Cardiac fibroblast (primary cell): ENCODE measurements at regions not wholly inside any gene's neighbourhood (a gene's known extent, or its start where the extent isn't known, plus 50 kb on each side); places are given as distances from the start of the nearest gene placed in this dataset.
A peak's percentile ranks its signal among the peaks of the same experiment; 100 is the strongest.

Source experiments
- DNase-seq, 2 donors: peaks; one replicate each; pipeline versions ENCODE4 v3.0.0 to v3.0.0-alpha.2; 2010; ENCODE audit warnings: low read depth in 2 of 2
- H3K4me3 ChIP-seq, 2 donors: replicated peaks in 1 of 2; 1 replicate in 1 of 2; 2 replicates in 1 of 2; pipeline ENCODE4 v1.5.1; 2011; ENCODE audit warnings: low read depth in 2 of 2, low read length in 2 of 2, mild to moderate bottlenecking in 2 of 2, moderate library complexity in 1 of 2
- TF ChIP-seq, protein P1 (sequence below): IDR thresholded peaks from one replicate; pipeline ENCODE4 v1.5.1; 2011; ENCODE audit warnings: low read depth, mild to moderate bottlenecking, low read length, inconsistent platforms

DNA sequence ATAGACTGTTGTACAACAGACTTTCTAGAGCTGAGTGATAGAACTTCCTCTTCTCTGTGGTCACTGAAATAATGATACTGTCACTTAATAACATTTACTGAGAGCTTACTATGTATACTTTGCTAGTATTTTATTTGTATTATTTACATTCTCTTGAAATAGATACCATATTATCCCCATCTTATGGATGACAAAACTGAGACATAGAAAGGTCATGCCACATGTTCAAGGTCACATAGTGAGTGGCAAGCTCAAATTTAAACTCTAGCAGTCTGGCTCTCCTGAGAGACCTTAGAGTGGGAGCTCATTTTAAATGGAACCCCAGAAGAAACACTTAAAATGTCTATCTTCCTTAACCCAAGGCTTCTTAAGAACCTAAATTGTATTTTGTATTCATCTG lies 266.6 kb upstream of the CAMK1G start:
- H3K4me3 ChIP-seq = no peak overlapping the region
- TF ChIP-seq, protein P1, sequence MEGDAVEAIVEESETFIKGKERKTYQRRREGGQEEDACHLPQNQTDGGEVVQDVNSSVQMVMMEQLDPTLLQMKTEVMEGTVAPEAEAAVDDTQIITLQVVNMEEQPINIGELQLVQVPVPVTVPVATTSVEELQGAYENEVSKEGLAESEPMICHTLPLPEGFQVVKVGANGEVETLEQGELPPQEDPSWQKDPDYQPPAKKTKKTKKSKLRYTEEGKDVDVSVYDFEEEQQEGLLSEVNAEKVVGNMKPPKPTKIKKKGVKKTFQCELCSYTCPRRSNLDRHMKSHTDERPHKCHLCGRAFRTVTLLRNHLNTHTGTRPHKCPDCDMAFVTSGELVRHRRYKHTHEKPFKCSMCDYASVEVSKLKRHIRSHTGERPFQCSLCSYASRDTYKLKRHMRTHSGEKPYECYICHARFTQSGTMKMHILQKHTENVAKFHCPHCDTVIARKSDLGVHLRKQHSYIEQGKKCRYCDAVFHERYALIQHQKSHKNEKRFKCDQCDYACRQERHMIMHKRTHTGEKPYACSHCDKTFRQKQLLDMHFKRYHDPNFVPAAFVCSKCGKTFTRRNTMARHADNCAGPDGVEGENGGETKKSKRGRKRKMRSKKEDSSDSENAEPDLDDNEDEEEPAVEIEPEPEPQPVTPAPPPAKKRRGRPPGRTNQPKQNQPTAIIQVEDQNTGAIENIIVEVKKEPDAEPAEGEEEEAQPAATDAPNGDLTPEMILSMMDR = no peak
- no peak for DNase-seq

DNA sequence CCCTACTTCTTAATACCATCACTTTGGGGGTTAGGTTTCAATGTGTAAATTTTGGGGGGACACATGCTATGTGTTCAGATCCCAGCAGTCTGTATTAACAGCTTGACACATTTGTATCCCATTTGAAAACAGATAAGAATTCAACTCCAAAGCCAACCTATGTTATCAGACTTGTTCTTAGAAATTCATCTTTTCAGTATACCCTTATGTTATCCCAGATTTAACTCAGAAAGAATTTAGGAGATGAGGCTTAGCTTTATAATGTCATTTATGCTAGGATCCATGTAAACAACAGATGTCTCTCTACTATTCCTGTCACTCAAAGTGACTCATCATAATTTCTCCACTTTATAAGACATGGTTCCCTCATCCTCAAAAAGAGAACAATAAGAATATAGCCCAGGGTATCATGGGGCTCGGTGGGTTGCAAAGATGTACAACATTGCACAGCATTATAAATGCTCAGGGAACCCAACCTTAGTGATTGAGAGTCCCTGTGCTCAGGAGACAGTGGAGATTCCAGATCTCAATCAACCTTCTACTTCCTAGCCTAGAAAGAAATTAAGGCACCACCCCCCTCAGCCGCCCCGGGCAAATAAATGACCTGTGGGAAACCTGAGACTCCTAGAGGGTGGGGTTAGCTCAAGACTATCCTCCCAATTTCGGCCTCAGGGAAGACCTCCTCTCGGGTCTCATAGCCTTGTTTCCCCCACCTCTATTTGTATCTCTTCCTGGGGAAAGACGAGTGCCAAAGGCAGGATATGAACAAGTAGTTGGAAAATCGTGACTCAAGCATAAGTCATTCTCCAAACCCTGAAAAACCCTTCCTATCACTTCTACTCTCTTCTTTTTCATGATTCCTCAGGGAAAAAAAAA lies 265.1 kb upstream of the CAMK1G start:
- H3K4me3 ChIP-seq = no peak overlapping the region
- no peak for DNase-seq

DNA sequence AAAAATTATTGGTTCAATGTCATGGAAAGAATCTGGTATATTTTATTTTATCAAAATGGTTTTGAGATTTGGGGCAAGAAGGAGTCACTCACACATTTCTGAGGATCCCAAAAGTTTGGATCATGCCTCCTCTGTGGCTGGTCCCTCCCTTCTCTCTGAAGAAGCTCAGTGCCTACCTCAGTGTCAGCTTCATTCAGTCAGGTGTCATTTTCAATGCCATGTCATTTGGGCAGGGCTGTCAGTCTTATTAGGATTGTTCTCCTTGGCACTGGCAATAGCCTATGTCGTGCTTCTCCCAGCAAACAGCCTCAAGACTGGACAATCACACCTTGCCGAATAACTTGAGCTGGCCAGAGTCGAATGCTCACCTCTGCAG lies 264.5 kb upstream of the CAMK1G start:
- no peak overlapping the region for H3K4me3 ChIP-seq
- no peak for DNase-seq

More for the DNA sequence above, 265.1 kb upstream of the CAMK1G start:
- TF ChIP-seq, protein P1 = no peak

DNA sequence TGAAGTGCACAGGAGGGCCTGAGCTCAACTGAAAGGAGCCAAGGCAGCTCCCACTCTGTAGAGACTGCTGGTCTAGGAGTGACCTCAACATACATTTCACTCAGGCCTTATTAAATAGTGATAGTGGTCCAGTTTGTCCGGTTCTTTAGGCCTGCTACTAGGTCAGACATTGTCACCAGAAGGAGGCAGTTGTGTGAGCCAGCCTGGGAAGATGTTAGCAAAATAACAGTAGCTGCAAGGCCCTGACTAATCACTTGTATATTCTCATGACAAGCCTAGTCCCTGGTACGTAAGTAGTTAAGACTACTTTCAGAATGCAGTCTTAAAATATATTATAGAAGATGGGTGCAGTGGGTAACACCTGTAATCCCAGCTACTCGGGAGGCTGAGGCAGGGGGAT lies 264.0 kb upstream of the CAMK1G start:
- H3K4me3 ChIP-seq = no peak overlapping the region
- TF ChIP-seq, protein P1 = no peak
- peak in 1 of 2 donors; percentile 22 for DNase-seq

More for the DNA sequence above, 264.5 kb upstream of the CAMK1G start:
- TF ChIP-seq, protein P1 = no peak

DNA sequence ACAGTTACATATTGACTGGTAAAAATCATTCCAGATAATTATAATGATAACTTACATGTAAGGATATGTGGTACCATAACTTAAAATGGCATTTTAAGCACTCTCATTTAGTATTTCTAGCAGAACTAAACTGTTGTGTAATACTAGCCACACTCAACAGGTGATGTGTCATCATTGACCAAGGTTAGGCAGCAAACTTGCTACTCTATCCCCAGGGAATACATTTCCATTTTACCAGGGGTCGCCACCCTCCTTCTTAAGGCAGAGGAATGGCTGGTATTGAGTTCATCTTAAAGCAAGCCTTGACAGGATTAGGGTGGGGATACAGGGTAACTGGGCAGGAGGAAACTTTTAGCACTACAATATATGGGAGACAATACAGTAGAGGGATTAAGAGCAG lies 259.8 kb upstream of the CAMK1G start:
- no peak overlapping the region for H3K4me3 ChIP-seq
- TF ChIP-seq, protein P1 = no peak
- DNase-seq = peak in 1 of 2 donors; percentile 14

DNA sequence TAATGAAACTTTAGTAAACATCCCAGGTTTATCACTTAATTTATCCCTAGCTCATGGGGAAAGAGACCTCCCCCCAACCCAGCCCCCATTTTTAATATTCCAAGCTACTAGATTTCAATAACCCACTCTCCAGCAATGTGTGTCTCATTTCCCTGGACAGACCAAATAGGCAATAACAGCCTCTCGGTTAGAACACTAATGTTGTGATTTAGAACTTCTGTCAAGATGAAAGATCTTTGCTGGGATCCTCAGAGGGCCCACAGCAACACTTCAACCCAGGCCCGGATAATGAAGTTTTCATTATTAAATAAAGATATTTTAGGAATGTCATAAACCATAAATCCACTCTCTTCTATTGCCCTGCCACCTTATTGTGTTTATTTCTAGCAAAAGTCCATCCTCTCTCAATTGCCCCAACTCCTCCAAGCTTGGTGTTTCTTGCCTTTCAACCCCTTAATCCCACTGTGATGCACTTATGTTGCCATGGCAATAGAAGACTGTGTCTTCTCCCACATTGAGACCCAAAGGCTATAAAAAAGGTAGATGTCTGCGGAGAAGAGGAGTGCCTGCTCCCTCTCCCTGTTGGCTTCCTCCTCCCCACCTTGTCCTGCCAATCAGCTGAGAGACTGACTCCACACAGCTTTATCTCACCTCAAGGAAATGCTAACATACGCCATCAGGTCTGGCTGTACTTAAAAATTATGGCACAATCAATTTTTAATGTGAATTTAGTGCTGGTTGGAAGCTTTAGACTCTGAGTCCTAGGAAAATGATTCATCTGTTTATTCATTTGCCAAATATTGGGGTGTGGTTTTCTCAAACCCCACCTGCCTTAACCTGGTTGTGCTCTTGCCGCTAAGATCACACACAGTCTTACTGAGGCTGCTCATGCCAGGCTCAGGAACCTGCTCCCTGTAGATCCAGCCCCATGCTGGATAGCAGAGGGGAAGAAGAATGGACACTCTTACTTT lies 258.3 kb upstream of the CAMK1G start:
- DNase-seq = no peak
- H3K4me3 ChIP-seq = no peak overlapping the region
- TF ChIP-seq, protein P1 = no peak
